Astrocyte (in vitro differentiated cells and primary cell): ENCODE measurements at regions not wholly inside any gene's neighbourhood (a gene's known extent, or its start where the extent isn't known, plus 50 kb on each side); places are given as distances from the start of the nearest gene placed in this dataset.

Experiments used
- CTCF ChIP-seq: IDR thresholded peaks from 2 replicates; pipeline ENCODE4 v1.5.1; 2011; ENCODE audit warnings: low read depth, mild to moderate bottlenecking, inconsistent platforms, low read length, moderate library complexity; ENCODE audit not compliant: insufficient read depth
- EZH2 ChIP-seq: IDR thresholded peaks from 2 replicates; pipeline ENCODE4 v1.6.1; 2012; ENCODE audit warnings: mild to moderate bottlenecking, low read length, inconsistent platforms; ENCODE audit not compliant: insufficient read depth

GRCh38 chr9:12439267-12439666 lies 253.9 kb upstream of the TYRP1 start:
- TF ChIP-seq CTCF (no peak), EZH2 (no peak)
